Endothelial cell of umbilical vein (primary cell): ENCODE measurements at regions not wholly inside any gene's neighbourhood (a gene's known extent, or its start where the extent isn't known, plus 50 kb on each side); places are given as distances from the start of the nearest gene placed in this dataset.

Source experiments
- BruUV-seq: library from RNA; stranded (reverse); fragments of 400-500 nt; replicated peaks from 2 replicates; lab custom pipeline; 2021; lab: Mats Ljungman, UMichigan
- CTCF ChIA-PET: fragments of 300-600, 350-600 bp; sonication (Branson Sonifier 250); formaldehyde crosslinking; loops from one replicate; lab custom pipeline; 2021; ENCODE audit warnings: antibody characterized with exemption, inconsistent platforms; lab: Charles Lee
- POLR2A ChIA-PET: fragments of 300-600, 350-600 bp; sonication (Branson Sonifier 250); formaldehyde crosslinking; loops from one replicate; lab custom pipeline; 2021; ENCODE audit warnings: antibody characterized with exemption, inconsistent platforms; lab: Charles Lee
- DNase-seq: peaks from one replicate; pipeline ENCODE4 v3.0.0-alpha.2; 2011; ENCODE audit warnings: low read depth, low spot score
- FAIRE-seq: peaks from 2 replicates; lab custom pipeline; 2011; peaks lifted over from hg19 to GRCh38; lab: Jason Lieb, UNC
- H2AFZ ChIP-seq: 2 replicates; pipeline ENCODE4 v1.6.0; 2012; ENCODE audit warnings: low read depth, low read length, control low read depth, inconsistent platforms
- H3K27ac ChIP-seq: 2 replicates; pipeline ENCODE4 v1.5.1; 2011; ENCODE audit warnings: low read depth, mild to moderate bottlenecking, control low read depth, low read length, moderate library complexity; ENCODE audit not compliant: insufficient read depth
- H3K27me3 ChIP-seq, 2 experiments: 2 replicates each; pipeline versions ENCODE4 v1.6.0 to v1.6.1; 2011; ENCODE audit warnings: low read length in 2 of 2, mixed read lengths in 1 of 2; ENCODE audit not compliant: control insufficient read depth in 2 of 2, insufficient read depth in 2 of 2
- H3K36me3 ChIP-seq, 2 experiments: 2 replicates in 1 of 2; 3 replicates in 1 of 2; pipeline ENCODE4 v1.5.1; 2011; ENCODE audit warnings: low read length in 2 of 2, mild to moderate bottlenecking in 1 of 2, moderate library complexity in 1 of 2; ENCODE audit not compliant: control insufficient read depth in 2 of 2, insufficient read depth in 2 of 2; ENCODE audit errors: extremely low read depth in 1 of 2
- H3K4me1 ChIP-seq: 3 replicates; pipeline ENCODE4 v1.5.1; 2011; ENCODE audit warnings: mild to moderate bottlenecking, low read length; ENCODE audit not compliant: control insufficient read depth, insufficient read depth; ENCODE audit errors: extremely low read depth
- H3K4me2 ChIP-seq: 2 replicates; pipeline ENCODE4 v1.6.1; 2011; ENCODE audit warnings: low read length, control low read depth, mixed read lengths; ENCODE audit not compliant: insufficient read depth
- H3K4me3 ChIP-seq, 3 experiments: fragments of 200-600 bp in 1 of 3; sonication (generic), shearing (Covaris generic) in 1 of 3; replicated peaks in 1 of 3; 2 replicates each; pipeline ENCODE4 v1.5.1; 2011 to 2016; ENCODE audit warnings: control low read depth in 3 of 3, low read length in 3 of 3, mild to moderate bottlenecking in 2 of 3, inconsistent platforms in 1 of 3, low read depth in 1 of 3, moderate library complexity in 1 of 3; ENCODE audit not compliant: insufficient read depth in 1 of 3
- H3K79me2 ChIP-seq: 2 replicates; pipeline ENCODE4 v1.6.0; 2012; ENCODE audit warnings: low read length, inconsistent platforms; ENCODE audit not compliant: control insufficient read depth, insufficient read depth
- H3K9ac ChIP-seq: replicated peaks from 2 replicates; pipeline ENCODE3; 2011; ENCODE audit warnings: low read length, control low read depth; ENCODE audit not compliant: insufficient read depth; ENCODE audit errors: extremely low read depth
- H3K9me1 ChIP-seq: replicated peaks from 3 replicates; pipeline ENCODE4 v1.6.0; 2011; ENCODE audit warnings: mild to moderate bottlenecking, low read length; ENCODE audit not compliant: control insufficient read depth, insufficient read depth; ENCODE audit errors: extremely low read depth
- H3K9me3 ChIP-seq: replicated peaks from 2 replicates; pipeline ENCODE4 v1.5.1; 2012; ENCODE audit warnings: low read length, inconsistent platforms; ENCODE audit not compliant: control insufficient read depth, insufficient read depth
- H4K20me1 ChIP-seq: replicated peaks from 2 replicates; pipeline ENCODE3; 2011; ENCODE audit warnings: mild to moderate bottlenecking, low read length; ENCODE audit not compliant: control insufficient read depth, insufficient read depth; ENCODE audit errors: extremely low read depth
- EZH2 ChIP-seq: IDR thresholded peaks from 2 replicates; pipeline ENCODE4 v1.6.1; 2012; ENCODE audit warnings: borderline replicate concordance, low read depth, mild to moderate bottlenecking, moderate library complexity, low read length, inconsistent platforms; ENCODE audit not compliant: severe bottlenecking
- FOS ChIP-seq: IDR thresholded peaks from 2 replicates; pipeline ENCODE4 v1.6.1; 2011; ENCODE audit warnings: mild to moderate bottlenecking, low read length, moderate library complexity, borderline replicate concordance; ENCODE audit not compliant: insufficient read depth
- GATA2 ChIP-seq: IDR thresholded peaks from 2 replicates; pipeline ENCODE4 v1.7.0; 2011; ENCODE audit warnings: low read depth, mild to moderate bottlenecking, moderate library complexity, mixed read lengths, low read length; ENCODE audit not compliant: insufficient read length, insufficient read depth
- JUN ChIP-seq: IDR thresholded peaks from 2 replicates; pipeline ENCODE4 v1.6.1; 2011; ENCODE audit warnings: borderline replicate concordance, low read depth; ENCODE audit not compliant: insufficient read length, insufficient read depth
- MYC ChIP-seq: IDR thresholded peaks from one replicate; pipeline ENCODE4 v1.6.1; 2011; ENCODE audit warnings: mild to moderate bottlenecking, low read depth, low read length
- POLR2A ChIP-seq: IDR thresholded peaks from 2 replicates; pipeline ENCODE4 v1.6.1; 2012; ENCODE audit warnings: low read depth, mild to moderate bottlenecking, control low read depth, low read length
- POLR2AphosphoS5 ChIP-seq: IDR thresholded peaks from 2 replicates; pipeline ENCODE4 v1.6.1; 2012; ENCODE audit warnings: low read depth, mild to moderate bottlenecking, control low read depth, low read length, moderate library complexity; ENCODE audit not compliant: insufficient read depth
- dilution Hi-C: fragments of 300-500 bp; cut with MboI; formaldehyde crosslinking; loops from one replicate; pipeline ENCODE4 v1.15.0; 2019; ENCODE audit warnings: low sequenced_read_pairs; ENCODE audit not compliant: extremely low pct_ligation_motif_present
- intact Hi-C: fragments of 100-400 bp; cut with micrococcal nuclease; formaldehyde crosslinking; loops from one replicate; pipeline ENCODE4 v1.10.0; 2022
- TF ChIP-seq, protein P1 (sequence below), 2 donors: IDR thresholded peaks; 1 replicate in 1 of 2; 2 replicates in 1 of 2; pipeline ENCODE4 v1.5.1; 2011; ENCODE audit warnings: low read length in 2 of 2, mild to moderate bottlenecking in 2 of 2, moderate library complexity in 2 of 2, control low read depth in 1 of 2, inconsistent platforms in 1 of 2, low read depth in 1 of 2; ENCODE audit not compliant: insufficient read depth in 1 of 2; ENCODE audit errors: extremely low read depth in 1 of 2
- TF ChIP-seq, protein P2 (sequence below): IDR thresholded peaks from 2 replicates; pipeline ENCODE4 v1.6.1; 2011; ENCODE audit not compliant: insufficient read depth, insufficient read length

DNA sequence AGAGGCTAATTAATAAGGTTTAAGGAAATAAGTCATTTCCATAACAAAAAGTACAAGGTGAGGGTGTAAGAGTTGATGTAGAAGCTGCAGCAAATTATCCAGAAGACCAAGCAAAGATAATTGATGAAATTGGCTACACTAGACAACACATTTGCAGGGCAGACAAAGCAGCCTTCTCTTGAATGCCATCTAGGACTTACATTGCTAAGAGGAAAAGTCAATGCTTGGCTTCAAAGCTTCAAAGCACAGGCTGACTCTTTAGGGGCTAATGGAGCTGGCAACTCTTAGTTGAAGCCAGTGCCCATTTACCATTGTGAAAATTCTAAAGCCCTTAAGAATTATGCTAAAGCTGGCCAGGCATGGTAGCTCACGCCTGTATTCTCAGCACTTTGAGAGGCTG lies 728.6 kb upstream of the KLHL29 start:
- FAIRE-seq (no peak), DNase-seq (no peak)
- Histone ChIP-seq H4K20me1 (no peaks in the 10 kb centered on the region), H3K9ac (no peak overlapping the region), H3K9me3 (peaks cover 6% of the 10 kb centered on the region), H3K4me2 (no peak overlapping the region), H2AFZ (no peak overlapping the region), H3K9me1 (no peaks in the 10 kb centered on the region), H3K36me3 (no peaks in the 10 kb centered on the region), H3K27ac (no peak overlapping the region), H3K4me1 (no peaks in the 10 kb centered on the region), H3K4me3 (no peak overlapping the region), H3K27me3 (no peaks in the 10 kb centered on the region), H3K79me2 (no peaks in the 10 kb centered on the region)
- ChIA-PET POLR2A (no interaction called here), CTCF (no interaction called here)
- dilution Hi-C loops (no loop called here), intact Hi-C loops (no loop called here)
- TF ChIP-seq MYC (no peak), FOS (no peak), POLR2A (no peak), GATA2 (no peak), EZH2 (no peak), POLR2AphosphoS5 (no peak), JUN (no peak)
- TF ChIP-seq, protein P1, sequence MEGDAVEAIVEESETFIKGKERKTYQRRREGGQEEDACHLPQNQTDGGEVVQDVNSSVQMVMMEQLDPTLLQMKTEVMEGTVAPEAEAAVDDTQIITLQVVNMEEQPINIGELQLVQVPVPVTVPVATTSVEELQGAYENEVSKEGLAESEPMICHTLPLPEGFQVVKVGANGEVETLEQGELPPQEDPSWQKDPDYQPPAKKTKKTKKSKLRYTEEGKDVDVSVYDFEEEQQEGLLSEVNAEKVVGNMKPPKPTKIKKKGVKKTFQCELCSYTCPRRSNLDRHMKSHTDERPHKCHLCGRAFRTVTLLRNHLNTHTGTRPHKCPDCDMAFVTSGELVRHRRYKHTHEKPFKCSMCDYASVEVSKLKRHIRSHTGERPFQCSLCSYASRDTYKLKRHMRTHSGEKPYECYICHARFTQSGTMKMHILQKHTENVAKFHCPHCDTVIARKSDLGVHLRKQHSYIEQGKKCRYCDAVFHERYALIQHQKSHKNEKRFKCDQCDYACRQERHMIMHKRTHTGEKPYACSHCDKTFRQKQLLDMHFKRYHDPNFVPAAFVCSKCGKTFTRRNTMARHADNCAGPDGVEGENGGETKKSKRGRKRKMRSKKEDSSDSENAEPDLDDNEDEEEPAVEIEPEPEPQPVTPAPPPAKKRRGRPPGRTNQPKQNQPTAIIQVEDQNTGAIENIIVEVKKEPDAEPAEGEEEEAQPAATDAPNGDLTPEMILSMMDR (IDR thresholded peaks at IDR 0.05; ENCODE audit: extremely low read depth in 1 of 2, insufficient read depth in 1 of 2, low read depth in 1 of 2, low read length in 2 of 2): no peak
- TF ChIP-seq, protein P2, sequence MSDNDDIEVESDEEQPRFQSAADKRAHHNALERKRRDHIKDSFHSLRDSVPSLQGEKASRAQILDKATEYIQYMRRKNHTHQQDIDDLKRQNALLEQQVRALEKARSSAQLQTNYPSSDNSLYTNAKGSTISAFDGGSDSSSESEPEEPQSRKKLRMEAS: no peak
- BruUV-seq: no TSS peak
